ENCODE measurements at regions not wholly inside any gene's neighbourhood (a gene's known extent, or its start where the extent isn't known, plus 50 kb on each side); places are given as distances from the start of the nearest gene placed in this dataset.

DNA sequence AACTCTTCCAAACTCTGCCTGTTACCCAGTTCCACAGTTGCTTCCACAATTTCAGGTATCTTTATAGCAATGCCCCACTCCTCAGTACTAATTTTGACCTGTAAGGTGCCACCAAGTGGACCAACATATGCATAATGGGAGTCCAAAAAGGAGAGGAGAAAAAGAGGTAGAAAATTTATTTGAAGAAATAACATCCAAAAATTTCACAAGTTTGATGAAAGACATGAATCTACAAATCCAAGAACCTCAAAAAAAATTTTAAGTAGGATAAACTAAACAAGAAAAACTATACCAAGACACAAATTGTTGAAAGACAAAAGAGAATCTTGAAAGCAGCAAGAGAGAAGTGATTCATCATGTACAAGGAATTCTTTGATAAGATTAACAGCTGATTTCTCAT lies 79.8 kb downstream of the BARX1 start:
- no peak for DNase-seq

DNA sequence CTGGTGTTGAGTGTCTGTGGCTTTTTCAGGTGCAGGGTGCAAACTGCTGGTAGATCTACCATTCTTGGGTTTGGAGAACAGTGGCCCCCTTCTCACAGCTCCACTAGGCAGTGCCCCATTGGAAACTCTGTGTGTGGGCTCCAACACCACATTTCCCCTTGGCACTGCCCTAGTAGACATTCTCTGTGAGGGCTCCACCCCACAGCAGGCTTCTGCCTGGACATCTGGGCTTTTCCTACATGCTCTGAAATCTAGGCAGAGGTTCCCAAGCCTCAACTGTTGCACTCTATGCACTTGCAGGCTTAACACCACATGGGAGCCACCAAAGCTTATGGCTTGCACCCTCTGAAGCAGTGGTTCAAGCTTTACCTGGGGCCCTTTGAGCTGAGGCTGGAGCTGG lies 80.9 kb downstream of the BARX1 start:
- DNase-seq: no peak

DNA sequence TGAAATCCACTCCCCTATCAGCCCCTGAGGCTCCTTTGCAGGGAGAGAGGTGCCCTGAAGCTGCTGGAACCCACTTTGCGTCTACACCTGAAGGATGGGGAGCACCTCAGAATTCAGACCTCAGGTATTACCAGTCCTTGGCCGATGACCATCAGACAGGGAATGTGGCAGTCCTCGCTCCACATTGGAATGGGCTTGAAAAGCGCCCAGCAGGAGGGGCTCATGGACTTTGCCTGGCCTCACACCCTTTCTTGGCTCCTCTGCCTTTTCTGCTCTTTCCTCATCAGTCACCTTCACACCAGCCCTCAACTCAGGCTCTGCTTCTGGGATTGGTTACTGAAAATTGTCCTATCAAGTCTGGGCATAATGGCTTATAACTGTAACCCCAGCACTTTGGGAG lies 83.9 kb downstream of the BARX1 start:
- no peak for DNase-seq

DNA sequence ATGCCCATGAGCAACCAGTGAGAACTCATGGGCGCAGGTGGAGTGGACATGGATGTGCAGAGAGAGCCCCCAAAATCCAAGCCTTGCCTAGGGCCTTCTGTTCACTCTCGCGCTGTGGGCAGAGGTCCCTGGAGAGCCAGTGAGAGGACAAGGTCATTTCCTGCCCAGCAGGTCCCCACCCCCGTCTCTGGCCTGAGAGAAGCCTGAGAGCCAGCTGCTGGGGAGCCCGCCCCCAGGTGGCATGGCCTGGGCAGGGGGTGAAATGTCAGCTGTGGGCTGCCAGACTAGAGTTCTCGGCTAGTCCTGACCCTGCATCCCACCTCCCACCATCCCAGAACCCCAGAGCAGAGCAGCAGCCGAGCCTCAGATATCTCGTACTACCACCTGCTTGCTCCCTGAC lies 85.3 kb downstream of the BARX1 start:
- no peak for DNase-seq

DNA sequence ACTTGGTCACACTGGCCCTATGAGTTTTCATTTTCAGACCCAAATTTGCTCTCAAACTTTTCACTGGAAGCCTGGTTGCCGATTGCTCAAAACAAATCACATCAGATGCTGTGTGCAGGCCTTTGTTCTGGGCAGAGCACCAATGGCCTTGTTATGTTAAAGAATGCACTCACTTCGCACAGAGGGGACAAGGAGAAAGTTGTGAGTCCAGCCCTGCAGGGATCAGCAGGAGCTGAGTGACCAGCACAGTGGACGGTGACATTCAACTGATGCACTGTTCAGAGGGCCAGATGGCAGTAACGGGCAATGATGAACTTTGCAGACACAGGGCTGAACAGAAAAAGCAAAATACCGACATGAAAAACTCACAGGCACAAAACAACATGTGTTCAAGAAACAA lies 86.1 kb downstream of the BARX1 start:
- DNase-seq: no peak

DNA sequence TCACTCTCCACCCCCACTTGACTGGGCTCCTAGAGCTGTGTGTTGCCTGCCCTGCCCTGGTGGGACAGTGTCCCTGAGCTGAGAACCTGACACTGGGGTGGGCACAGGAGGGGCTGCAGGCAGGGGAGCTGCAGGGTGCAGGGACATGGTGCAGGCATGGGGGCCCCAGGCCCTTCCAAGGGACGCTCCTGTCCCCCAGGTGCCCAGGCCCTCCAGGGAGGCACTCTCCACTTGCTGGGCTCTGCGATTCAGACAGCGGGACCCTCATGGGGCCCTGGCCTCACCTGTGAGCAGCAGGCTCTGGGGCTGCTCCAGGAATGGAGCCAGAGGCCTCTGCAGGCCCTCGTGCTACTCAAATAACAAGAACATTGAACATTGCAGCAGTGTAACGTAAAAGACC lies 89.4 kb downstream of the BARX1 start:
- DNase-seq: no peak

DNA sequence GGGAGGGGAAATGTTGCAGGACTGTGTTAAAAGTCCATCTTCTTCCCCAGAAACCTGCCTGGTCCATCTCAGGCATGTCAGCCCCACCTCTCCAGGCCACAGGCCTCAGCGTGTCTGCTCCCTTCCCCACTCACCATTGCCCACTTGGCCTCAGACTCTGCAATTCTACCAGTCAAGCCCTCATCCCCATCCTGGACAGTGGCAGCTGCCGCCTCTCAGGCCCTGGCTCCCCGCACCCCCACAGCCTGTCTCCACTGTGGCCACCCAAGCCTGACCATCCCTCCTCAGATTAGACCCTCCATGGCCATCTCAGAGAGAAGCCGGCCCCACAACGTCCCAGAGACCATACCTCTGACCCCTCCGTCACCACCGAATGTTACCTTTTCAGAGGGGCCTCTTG lies 89.9 kb downstream of the BARX1 start:
- no peak for DNase-seq

DNA sequence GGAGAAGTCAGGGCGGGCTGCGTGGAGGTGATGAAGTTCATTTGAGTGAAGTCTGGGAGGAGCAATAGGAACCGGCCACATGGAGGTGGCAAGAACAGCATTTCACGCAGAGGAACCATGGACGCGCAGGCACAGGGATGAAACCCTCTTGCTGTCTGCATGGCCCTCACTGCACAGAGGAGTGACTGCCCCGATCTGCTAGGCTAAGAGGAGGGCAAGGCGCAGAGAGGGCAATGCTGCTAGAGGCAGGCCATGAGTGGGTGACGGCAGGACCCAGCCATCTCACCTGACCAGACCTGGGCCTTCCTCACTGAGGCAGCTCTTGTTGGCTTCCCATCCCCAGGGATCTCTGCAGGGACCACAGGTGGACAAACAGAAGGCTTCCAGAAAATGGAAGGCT lies 90.3 kb downstream of the BARX1 start:
- DNase-seq: no peak

DNA sequence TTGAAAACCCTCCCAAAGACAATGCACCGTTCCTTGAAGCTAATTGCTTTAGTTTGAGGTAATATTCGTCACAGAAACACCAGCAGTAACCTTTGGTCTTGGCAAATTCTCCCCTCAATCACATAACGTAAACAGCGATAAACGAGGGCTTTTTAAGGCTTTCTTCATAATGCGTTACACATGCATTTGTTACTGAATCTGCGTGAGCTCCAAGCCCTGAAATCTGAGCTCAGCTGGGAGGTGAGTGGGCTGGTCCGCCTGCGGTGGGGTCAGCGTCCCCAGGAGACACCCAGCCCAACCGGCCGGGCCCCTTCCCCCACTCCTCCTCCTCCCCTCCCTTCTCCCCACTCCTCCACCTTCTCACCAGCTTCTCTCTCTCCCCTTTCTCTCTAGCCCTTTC lies 91.1 kb downstream of the BARX1 start:
- DNase-seq: no peak

DNA sequence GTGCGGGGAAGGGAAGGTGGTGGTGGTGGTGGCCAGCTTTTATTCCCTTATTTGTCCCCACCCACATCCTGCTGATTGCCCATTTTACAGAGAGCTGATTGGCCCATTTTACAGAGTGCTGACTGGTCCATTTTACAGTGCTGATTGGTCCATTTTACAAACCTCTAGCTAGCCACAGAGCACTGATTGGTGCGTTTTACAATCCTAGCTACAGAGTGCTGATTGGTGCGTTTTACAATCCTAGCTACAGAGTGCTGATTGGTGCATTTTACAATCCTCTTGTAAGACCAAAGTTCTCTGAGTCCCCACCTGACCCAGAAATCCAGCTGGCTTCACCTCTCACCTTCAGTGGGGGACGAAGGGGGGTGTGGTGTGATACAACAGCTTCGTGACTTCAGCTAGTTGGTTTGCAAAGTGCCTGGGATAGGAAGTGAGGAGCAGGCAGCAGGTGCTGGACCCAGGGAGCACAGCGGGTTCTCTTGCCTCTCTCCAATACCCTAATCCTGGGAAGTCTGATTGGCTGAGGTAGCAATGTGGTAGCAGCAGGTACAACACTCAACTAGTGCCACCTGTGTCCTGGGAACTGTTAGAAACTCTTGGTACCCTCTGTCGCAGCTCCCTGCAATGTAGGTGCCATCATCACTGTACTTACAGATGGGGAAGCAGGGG lies 92.1 kb downstream of the BARX1 start:
- no peak for DNase-seq

DNA sequence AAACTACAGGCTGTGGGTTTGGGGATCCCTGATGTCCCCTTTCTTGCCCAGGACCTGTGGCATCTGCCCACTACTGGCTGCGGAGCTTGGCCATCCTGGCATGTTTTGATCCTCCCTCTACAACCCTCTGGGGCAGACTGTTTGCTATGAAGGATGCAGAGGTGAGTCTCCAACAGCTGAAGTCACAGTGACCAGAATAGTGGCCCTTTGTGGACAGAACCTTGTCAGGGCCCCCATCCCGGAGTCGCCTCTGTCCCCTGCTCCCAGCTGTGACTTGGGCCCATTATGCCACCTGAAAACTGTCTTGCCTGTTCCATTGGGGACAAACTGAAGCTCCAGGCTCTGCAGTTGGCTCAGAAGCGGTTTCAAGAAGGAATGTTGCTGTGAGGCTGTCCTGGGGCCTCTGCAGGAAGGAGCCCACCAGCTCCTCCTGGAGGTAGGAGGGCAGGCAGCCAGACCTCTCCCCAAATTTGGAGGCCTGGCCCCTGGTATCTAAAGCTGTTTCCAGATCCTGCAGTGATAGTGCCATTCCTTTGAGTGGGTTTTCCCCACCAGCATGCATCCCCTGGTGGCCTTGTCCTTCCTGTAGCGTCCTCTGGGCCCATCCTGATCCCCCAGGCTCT lies 93.3 kb downstream of the BARX1 start:
- no peak for DNase-seq

DNA sequence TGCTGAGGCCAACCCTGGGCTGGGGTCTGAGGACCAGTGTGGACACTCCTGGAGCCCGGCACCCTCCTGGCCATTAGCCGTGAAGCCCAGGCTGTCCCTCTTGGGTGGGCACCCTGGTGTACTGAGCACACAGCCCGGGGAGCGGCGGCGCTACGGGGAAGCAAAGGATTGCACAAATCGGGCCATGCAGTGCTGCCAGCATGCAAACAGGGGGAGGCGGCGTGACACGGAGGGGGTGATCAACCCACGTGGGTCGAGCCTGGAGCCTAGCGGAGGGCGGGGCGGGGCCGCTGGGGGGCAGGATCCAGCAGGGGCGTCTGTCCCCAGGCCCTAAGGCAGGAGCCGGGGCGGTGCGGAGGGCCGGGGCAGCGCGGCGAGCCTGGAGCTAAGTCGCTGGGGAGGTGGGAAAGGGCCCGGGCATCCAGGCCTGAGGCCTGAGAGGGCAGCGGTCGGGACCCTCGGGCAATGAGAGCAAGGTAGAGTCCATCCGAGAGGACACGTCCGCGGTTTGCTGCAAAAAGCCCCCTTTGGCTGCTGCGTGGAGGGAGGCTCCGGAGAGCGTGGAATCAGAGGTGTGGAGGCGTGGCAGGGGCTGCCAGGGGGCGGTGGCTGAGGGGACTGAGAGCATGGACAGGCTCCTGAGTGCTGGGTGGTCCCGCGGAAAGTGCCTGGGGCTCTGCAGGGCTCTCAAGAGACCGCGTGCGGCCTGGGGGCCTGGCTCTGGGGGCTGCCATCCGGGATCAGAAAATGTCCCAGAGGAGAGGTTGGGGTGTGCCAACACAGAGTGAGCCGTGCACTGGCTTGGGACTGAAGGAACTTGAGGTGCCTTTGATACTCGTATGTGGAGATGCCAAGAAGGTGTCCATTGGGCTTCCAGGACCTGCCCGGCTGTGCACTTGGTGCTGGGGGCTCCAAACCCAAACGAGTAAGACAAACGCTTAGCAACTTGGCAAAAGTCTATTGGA lies 94.2 kb downstream of the BARX1 start:
- DNase-seq: no peak

DNA sequence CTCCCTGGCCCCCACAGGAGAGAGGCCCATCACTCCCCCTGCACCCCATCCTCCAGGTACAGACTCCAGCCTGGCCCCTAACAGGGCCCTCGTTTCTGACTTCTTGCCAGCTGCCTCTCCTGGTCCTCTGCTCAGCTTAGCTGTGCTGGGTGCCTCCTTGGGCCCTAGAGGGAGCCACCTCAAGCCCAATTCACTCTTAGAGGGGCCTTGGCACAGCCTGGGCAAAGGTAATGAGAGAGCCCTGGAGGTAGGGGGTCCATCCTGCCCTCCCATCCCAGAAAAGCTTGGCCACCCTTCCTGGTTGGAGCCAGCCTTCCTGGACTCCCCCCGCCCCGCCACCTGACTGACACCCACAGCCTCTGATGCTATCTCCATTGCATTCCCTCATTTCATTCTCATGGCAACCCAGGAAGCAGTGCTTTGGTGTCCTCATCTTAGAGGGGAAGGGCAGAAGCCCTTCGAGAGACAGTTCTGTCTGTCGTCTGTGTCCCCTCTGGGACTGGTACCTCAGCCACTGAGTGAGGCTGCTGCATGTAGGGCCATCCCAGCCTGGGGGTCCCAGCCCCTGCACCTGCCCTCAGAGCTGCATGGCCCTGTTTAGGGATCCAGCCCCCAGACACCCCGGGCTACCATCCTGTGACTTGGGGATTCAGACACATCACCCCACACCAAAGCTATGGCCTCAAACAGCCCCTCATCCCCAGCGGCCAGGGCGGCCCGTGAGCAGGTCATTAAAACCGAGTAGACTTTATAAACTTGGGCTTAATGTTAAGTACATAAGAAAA lies 95.5 kb downstream of the BARX1 start:
- DNase-seq: no peak

DNA sequence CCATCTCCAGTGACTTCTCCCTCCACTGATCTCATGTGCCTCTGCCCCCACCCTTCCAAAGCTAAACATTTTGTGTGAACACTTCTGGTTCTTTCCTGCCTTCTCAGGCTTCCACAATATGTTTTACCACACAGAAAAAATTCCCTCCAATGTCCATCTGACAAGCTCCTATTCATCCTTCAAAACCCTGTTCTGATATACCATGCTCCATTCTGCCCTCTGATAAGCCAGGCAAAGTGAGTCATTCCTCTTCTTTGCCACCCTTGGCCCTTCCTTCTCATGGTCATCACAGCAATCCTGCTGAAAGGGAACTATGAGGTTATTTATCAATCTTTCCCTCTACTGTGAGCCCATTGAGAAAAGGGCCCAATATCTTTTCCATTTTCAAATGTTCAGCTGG lies 97.6 kb downstream of the BARX1 start:
- DNase-seq: no peak

DNA sequence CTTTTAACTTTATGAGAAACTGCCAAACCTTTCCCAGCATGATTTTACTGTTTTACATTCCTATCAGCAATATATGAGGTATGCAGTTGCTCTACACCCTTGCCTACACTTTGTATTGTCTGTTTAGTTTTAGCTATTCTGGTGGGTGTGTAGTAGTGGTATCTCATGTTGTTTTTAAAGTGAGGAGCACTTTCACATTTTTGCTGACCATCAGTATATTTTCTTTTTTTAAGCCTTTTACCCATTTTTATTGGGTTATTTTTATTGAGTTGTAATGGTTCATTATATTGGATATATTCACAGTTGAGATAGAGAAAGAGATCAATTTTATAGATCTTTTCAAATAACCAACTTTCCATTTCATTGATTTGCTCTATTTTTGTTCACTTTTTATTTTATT lies 102.4 kb downstream of the BARX1 start:
- no peak for DNase-seq

DNA sequence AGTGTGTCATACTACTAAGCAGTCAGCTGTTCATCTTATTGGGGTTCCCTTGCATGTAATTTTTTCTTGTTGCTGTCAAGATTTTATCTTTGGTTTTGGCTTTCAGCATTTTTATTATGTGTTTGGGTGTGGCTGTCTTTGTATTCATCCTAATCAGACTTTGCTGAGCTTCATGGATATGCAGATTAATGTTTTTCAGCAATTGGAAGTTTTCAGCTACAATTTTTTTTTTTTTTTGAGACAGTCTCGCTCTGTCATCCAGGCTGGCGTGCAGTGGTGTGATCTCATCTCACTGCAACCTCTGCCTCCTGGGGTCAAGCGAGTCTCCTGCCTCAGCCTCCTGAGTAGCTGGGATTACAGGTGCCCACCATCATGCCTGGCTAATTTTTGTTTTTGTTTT lies 108.8 kb downstream of the BARX1 start:
- no peak for DNase-seq

DNA sequence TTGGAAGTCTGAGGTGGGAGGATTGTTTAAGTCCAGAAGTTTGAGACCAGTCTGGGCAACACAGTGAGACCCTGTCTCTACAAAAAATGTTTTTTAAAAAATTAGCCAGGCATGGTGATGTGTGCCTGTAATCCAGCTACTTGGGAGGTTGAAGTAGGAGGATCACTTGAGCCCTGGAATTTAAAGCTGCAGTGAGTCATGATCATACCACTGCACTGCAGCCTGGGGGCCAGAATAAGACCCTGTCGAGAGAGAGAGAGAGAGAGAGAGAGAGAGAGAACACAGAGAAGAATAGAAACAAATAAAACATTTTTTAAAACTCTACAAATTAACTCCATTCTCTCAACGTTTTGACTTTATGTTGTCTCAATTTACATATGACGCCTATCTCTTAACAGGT lies 111.8 kb downstream of the BARX1 start:
- no peak for DNase-seq

DNA sequence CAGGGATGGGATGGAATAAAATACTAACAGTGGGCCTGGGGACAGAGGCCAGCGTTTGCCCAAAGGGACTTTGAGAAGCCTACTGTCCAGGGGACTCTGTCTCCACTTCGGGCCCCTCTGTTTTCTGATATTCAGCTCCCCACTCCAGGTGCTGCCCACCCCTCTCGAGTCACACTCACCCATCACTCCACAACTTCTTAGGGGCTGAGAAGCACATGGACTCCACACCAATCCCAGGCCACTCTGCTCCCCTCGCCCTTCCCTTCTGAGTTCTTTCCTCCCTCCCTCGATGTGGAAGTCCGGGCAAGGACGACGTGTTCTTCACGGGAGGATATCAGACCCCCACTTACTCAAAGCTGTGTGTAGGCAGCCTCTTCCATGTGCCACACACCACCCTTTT lies 124.5 kb downstream of the BARX1 start:
- DNase-seq: no peak

DNA sequence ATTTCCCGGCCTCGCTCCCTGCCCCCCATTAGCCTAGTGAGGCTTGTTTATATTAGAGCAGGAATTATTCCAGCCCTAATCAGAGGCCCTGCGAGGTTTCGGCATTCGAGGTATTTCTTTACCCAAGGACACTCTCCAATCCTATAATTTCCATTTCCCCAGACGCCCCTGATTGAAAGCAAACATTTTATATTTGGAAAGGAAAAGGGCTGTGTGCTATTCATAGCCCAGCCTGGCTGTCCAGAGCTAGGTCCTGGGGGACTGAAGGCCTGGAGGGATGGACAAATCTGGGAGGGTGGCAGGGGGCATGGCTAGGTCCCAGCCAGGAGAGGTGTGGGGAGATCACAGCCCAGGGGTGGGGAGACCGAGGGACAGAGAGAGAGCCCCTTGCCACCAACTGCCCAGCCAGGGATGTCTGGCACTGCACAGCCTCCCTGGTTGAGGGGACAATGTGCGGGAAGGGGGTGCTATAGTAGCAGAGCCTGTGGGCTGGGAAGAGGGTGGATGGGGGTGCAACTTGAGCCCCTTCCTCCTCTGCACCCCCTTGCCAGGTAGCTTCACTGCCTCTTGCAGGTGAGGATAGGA lies 125.1 kb downstream of the BARX1 start:
- DNase-seq: no peak

DNA sequence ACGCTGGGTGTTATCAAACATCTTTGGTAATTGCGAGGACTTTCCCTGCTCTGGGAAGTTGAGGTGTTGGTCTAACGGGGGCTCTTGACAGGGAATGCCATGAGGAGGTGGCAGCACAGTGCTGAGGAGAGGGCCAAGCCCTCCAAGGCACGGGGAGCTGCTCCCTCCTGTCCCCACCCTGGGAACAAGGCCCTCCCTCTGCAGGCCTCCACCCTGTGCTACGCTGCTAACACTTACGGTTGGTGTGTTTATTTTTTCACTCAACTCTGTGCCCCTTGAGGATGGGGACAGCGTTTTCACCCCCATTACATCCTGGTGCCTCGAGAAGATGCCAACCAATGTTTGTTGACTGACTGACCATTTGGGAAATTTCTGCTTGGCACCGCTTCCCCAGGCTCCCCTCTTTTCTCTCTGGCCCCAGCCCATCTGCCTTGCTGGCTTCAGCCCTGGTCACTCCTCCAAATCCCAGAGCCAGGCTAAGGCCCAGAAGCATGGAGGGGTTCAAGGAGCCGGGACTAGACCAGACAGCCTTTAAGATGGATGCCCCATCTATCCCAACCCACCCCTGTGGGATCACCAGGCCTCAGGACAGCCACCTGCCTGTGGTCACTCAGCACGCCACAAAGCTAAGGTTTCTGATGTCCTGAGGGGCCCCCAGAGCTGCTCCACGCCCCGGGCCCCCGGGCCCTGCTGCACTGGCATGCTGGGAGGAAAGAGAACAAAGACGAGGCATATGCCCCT lies 125.7 kb downstream of the BARX1 start:
- DNase-seq: no peak

DNA sequence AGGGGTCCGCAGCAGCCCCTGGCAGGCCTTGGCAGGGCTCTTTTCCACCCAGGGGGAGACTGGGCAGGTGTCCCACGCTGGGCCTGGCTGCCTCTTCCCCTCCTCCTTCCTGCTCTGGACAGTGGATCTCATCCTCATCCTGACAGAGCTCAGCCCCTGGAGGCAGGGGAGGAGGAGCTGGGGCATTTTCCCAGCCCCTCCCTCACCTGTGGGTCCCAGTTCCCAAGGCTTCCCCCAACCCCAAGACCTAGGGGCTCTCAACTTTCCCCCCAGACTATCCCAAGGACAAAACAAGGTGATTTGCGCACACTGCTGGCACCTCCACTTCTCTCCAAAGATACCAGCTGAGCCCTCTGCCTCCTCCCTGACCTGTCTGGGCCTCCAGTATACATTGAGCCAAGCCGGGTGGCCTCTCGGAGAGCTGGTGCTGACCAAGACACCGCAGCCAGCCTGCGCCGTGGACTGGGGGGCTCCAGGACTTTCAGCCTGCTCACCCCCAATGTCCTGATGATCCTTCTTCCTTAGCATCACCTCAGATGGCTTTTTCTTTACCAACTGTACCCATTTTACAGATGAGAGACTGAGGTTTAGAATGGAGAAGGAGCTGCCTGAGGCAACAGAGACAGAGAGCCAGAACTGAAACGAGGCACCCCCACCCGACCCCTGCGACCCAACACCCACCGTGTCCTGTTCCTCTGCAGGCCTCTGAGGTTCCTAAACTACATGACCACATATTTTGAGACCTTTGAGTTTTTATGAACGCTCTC lies 126.6 kb downstream of the BARX1 start:
- no peak for DNase-seq

Data from SW 1271 (cell line).